Activated CD8-positive, alpha-beta memory T cell treated with anti-CD3 and anti-CD28 coated beads, Interleukin-2, amount 50 U/mL, for 24 hours (primary cell): ENCODE measurements at regions not wholly inside any gene's neighbourhood (a gene's known extent, or its start where the extent isn't known, plus 50 kb on each side); places are given as distances from the start of the nearest gene placed in this dataset.
"Not testable (repeated sequence)": the region's sequence is repeated elsewhere in the genome, so short reads cannot be mapped to it uniquely, and the experiment has no call there.

ENCODE experiments used
- DNase-seq: peaks from one replicate; pipeline ENCODE4 v3.0.0-alpha.2; 2020; ENCODE audit errors: extremely low read depth

DNA sequence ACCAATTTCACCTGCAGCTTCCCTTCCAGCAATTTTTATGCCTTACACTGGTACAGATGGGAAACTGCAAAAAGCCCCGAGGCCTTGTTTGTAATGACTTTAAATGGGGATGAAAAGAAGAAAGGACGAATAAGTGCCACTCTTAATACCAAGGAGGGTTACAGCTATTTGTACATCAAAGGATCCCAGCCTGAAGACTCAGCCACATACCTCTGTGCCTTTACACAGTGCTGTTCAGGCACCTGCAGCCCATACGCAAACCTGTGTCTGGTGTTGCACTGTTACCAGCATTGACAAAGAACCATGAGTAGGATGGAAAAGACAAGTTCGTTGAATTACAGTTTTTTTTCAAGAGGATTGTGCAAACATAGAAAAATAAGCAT is 432.0 kb upstream of the OR4E1 start:
- DNase-seq: no peak

DNA sequence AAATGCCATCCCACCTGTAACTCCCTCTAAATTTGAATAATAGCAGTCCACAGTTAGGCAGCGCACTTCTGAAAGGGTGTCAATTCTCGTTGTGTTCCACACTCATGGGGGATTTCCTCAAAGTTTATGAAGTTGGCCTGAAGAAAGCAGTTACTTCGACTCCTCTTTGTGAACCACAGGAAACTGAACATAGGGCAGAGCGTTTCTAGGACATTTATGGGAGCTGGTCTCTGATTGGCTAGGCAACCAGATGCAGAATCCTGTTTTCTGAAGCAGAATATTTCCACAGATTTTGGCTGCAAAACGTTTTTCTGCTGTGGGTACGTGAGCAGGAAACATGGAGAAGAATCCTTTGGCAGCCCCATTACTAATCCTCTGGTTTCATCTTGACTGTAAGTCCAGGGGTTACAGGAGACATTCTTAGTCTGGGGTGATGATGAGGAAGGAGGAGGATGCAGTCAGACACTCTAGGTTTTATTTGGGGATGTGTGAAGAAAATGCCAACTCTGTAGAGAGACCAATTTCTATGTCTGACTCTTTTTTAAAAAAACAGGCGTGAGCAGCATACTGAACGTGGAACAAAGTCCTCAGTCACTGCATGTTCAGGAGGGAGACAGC is 431.5 kb upstream of the OR4E1 start:
- DNase-seq: no peak

DNA sequence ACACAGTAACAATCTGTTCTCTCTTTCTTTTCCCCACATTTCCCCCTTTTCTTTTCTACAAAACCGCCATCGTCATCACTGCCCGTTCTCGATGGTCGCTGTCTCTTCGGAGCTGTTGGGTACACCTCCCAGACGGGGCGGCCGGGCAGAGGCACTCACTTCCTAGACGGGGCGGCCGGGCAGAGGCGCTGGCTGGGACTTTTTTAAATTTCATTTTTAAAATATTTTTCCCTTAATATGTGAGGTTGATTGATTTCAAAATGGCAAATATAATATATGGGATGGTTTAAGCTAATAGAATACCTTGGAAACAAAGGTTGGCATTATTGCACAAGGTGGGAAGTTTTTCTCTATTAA is 427.1 kb upstream of the OR4E1 start:
- DNase-seq: not testable (repeated sequence)

DNA sequence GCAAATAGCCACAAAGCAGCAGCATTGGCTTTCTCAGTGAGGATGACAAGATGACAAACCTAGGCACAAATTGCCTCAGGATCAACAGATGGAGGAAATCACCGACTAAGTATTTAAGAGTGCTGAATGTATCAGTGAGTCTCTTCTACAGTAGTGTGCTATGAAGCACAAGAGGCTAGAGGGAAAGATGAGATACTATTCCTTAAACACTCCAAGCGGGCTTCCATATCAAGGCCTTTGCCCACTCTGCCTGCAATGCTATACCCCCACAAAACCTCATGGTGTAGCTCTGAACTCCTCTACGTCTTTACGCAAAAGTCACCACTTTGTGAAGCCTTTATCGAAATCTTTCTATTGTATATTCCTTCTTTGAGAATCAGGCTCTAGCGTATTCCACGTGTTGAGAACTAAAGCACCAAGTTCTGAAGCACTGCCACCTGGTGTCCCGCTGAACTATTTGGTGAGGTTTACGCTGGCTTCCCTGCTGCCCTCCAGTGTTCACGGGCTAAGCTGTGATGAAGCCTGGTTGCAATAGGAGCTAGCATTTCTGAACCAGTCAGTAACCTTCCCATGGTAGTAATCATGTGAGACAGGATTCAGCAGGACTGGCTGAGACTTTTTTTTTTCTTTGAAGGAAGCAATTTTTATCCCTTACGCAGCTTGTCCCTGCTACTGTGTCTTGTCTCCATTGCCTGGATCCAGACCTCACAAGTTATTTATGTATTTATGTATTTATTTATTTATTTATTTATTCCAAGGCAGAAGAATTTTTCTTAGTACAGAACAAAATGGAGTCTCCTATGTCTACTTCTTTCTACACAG is 426.5 kb upstream of the OR4E1 start:
- DNase-seq: no peak

DNA sequence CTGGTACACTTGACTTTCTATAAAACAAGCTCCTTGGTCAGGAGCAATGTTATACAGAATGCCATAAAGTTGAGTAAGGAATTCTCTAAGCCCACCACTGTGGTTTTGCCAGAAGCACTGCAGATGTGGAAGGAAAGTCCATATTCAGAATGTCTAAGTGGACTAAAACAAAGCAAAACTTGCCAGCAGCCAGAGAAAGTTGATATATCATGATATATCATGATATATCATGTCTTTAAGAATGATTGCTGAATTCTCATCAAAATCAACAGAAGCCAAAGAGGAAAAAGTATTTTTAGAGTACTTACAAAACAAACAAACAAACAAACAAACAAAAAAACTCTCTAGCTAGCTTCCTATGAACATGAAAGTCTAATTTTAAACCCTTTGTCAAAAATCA is 424.8 kb upstream of the OR4E1 start:
- DNase-seq: no peak

DNA sequence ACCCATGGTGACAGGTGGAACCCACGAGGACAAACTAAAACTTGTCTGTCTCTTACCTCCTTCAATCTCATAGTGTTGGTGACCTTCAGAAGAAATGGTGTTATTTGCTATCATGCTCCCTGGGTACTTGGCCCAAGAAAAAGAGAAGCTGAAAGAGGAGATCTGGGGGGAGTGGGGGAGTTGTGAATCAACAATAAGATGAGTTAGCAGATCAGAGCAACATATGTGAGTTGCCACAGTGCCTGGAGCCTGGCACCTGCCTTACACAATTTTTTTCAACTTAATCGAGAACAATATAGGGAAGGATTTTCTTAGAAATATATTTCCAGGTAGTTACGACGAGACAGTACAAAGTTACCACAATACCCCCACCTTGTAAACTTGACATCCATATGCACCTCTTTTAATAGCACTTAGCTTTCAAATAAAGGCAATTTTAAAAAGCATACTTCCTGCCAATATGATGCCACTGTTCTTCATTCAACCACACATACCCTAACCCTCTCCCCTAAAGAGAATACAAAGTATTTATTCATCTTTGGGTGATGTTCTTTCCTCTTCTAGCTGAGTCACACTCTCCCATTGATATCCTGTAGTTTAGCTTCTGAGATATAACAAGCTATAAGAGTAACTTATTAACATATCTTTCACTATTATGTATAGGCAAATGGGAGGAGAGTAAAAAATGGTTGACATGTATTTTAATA is 424.1 kb upstream of the OR4E1 start:
- DNase-seq: no peak

DNA sequence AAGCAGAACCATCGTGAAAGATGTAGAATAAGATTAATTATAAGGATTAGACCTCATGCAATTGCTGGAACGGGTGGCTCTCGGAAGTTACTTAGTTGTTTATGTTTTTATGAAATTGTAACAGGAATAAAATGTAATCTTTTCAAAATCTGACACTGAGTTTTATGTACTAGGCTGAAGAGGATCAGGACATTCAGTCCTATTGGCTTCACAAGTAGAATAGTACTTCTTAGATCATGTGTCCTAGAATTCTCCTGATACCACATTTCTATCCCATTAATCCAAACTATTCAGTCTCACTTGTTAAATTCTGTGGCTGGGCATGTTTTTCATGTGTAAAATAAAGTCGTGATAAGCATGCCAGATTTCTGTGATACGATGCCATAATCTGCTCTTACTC is 423.5 kb upstream of the OR4E1 start:
- DNase-seq: no peak

DNA sequence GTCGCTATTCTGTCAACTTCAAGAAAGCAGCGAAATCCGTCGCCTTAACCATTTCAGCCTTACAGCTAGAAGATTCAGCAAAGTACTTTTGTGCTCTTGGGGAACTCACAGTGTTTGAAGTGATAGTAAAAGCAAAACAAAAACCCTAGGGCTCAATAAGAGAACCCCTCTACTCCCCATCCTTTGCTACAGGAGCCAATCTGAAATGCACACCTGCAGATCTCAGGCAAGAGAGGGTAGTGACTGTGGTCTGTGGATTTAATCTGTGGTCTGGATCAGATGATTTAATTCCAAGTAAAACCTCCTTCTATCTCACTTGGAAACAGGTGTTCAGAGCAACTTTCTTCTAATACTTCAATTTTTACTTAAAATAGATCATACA is 422.9 kb upstream of the OR4E1 start:
- DNase-seq: no peak

DNA sequence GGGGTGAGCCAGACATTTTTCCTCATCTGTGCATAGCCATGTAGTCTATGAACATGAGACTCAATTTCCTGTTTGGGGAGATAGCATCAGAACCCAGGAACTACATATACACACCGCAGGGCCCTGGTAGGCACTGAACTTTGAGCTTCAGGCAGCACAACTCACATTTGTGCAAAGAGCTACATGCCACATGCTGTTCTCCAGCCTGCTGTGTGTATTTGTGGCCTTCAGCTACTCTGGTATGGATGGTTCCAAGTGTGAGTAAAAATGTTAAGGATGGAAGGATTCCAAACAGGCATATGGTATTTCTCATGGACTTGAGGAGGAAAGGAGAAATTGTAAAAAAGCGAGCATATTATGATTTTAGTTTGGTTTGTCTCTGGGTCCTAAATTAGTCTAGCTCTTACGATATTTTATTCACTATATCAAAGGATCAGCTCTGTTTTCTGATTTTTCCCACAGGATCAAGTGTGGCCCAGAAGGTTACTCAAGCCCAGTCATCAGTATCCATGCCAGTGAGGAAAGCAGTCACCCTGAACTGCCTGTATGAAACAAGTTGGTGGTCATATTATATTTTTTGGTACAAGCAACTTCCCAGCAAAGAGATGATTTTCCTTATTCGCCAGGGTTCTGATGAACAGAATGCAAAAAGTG is 422.4 kb upstream of the OR4E1 start:
- DNase-seq: no peak

DNA sequence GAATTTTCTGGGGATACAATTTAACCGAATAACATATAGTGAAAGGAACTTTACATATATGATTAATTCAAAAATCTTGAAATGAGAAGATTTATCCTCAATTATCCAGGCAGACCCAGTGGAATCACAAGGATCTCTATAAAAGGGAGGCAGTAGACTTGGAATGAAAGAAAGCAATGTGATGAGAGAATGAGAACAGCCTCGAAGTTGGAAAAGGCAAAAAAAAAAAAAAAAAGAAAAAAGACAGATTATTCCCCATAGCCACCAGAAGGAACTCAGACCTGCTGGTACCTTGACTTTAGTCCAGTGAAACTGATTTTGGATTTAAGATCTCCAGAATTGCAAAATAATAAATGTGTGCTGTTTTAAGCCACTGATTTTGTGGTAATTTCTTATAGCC is 416.3 kb upstream of the OR4E1 start:
- DNase-seq: no peak

DNA sequence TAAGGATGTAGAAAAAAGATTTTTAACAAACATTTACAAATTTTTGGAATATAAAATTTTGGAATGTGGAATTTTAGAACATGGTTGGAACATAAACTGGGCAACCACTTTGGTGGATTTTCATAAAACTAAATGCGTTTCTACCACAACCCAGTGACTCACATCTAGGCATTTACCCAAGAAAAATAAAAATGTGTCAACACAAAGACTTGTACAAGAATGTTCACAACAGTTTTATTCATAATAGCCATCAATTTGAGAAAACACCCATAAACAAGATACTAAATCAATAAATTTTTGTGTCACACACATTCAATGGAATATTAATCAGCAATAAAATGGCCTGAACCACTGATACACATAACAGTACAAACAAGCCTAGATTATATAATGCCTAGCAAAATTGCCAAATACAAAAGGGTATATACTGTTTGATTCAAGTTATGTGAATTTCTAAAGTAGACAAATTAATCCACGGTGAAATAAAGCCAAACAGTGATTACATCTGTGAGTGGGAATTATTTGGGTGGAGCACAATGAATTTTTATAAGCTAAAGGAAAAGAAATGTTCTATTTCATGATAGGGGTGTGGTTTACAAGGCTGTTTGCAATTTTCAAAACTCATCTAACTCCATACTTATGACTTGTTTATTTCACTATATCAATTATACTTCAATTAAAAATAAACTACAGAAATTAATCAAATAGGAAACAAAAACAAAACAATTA is 415.2 kb upstream of the OR4E1 start:
- DNase-seq: no peak

DNA sequence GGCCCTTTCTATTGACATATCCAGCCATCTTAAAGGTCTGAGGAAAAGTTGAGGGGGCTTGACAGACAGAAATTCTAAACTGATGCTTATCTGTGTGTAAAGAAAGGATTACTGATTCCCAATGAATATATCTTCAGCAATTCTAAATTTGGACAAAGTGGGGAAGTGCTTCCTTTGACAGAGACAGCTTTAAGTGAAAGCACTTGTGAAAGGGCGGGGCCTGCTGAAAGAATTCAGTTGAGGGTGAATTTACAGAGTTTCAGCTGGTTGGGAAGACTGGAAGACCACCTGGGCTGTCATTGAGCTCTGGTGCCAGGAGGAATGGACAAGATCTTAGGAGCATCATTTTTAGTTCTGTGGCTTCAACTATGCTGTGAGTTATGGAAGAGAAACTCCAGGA is 412.5 kb upstream of the OR4E1 start:
- DNase-seq: no peak

DNA sequence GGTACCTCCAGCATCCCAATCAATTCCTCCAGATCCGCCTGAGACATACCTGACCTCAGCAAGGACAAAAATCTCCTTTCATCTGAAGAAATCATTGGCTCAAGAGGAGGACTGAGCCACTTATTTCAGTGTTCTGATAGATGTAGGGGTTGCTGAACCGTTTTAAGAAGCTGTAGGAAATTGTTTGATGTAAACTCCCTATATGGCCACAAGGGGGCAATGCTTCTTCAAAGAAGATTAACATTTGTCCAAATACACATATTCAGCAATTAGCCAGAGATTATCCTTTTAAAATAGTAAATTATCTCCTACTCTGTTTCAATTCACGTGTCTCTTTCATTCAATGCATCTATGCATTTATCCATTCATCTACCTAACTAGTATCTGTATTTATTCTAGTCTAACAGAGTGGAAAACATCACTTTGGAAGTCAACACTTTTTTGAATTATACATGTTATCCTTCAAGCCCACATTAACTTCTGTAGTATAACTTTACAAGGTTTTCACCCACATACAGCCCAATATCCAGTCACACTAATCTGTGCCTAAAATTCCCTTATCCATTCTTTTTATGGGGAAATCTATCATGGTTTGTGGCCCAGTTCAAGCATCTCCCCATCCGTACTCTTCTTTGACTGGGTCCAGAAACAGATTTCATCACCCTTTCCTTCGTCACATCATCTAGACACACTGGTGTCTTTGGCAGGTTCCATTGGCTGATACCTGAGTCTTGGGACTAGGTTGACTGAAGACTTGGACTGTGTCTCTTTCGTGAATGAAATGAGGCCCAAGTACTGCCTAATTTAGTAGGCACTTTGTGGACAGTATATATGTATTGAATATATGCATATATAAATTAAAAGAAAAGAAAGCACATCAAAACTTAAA is 411.0 kb upstream of the OR4E1 start:
- no peak for DNase-seq

DNA sequence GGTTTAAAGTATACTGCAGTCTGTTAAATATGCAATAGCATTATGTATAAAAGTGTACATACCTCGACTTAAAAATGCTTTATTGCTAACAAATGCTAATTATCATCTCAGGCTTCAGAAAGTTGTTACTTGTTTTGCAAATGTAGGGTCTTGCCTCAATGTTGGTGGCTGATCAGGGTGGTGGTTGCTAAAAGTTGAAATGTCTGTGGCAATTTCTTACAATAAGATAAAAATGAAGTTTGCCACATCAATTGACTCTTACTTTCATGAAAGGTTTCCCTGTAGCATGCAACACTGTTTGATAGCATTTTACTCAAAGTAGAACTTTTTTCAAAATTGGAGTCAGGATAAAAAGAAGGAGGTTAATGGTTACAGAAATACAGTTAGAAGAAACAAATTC is 407.7 kb upstream of the OR4E1 start:
- DNase-seq: no peak

DNA sequence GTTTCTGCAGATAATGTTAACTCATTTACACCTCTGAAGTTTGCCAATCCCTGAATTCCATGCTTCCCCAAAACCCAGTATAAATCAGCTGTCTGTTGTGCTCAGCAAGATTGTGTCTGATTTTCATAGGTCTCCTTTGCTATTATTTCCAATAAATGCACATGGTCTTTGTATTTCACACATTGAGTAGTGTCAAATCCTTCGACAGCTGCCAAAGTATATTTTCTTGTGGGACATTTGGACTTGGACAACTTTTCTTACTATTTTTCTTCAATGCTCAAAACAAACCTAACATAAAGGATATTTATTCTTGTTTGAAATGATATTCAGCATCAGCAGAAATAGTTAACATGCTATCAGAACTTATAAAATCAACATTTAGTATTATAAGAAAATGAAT is 406.1 kb upstream of the OR4E1 start:
- DNase-seq: no peak

DNA sequence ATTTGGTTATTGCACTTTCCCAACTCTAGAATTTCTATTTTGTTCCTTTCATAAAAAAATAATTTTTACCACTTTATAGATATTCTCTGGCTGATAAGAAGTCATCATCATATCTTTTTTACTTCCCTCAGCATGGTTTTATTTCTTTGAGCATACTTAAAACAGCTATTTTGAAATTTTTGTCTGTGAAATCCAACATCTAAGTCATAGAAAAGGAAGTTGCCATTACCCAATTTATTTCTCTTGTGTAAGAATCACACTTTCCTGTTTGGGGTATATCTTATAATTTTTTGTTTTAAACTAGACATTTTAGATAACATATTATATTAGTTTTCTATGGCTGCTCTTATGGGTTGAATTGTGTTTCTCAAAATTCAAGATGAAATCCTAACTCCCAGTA is 400.2 kb upstream of the OR4E1 start:
- DNase-seq: no peak

DNA sequence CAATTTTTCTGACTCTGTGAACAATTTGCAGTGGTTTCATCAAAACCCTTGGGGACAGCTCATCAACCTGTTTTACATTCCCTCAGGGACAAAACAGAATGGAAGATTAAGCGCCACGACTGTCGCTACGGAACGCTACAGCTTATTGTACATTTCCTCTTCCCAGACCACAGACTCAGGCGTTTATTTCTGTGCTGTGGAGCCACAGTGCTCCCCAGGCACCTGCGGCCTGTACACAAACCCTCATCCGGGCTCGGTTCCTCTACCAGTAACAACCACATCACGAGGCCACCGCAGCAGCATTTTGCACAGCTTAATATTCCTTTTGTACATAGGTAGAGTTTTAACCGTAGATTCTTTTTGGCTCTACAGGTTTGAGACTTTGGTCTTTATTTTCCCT is 397.4 kb upstream of the OR4E1 start:
- no peak for DNase-seq

DNA sequence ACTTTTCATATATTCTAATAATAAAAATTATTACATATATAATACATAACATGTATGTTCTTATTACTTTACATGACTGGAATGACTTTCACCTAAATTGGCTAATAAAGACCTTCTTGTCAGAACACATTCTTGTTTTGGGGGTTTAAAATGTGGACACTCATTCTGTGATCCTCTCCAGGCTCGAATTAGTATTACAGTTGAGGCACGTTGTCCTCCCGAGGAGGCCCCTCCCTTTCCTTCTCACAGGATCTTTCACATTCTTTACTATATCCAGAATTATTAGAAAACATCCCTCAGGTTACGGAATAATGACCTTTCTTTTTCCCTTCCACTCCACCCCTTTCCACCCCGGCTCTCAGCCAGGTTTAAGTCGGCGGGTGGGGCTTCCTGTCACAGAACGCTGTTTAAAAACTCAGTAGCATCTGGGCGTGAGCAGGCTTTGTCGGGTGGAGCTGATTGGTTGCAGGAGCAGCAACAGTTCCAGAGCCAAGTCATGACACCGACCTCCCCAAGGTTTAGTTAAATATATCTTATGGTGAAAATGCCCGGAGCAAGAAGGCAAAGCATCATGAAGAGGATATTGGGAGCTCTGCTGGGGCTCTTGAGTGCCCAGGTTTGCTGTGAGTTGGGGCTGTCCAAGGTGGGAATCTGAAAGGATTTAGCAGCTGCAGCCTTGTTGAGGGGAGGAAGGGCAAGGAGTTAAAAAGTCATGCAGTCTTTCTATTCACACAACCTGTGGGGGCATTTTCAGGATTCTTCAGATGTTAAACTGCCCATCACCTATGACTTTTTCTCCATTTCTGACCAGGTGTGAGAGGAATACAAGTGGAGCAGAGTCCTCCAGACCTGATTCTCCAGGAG is 396.7 kb upstream of the OR4E1 start:
- DNase-seq: no peak

DNA sequence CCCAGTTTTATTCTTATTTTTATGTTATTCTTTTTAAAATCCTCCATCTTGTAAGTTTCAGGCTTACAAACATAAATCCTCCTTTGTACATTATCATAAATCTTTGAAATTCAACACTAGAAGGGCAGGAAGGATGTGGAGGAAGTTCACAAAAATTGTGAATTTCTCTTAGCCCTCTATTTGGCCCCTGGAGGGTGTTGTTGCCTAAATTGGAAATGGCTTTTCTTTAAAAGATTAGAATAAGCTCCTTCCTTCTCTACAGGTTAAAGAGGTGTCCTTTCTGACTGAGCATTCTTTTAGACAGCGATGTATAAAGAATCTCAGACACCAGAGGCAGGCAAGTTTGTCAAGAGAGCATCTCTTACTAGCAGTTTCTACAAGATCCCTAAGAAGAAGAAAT is 391.7 kb upstream of the OR4E1 start:
- DNase-seq: no peak

DNA sequence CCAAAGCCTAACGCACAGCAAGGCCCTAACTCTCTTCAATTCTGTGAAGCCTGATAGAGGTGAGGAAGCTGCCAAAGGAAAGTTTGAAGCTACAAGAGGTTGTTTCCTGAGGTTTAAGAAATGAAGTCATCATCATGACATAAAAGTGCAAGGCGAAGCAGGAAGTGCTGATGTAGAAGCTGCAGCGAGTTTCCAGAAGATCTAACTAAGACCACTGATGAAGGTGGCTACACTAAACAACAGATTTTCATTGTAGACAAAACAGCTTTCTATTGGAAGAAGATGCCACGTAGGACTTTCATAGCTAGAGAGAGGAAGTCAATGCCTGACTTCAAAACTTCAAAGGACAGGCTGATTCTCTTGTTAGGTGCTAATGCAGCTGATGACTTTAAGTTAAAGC is 385.6 kb upstream of the OR4E1 start:
- DNase-seq: no peak
